ENCODE measurements at regions not wholly inside any gene's neighbourhood (a gene's known extent, or its start where the extent isn't known, plus 50 kb on each side); places are given as distances from the start of the nearest gene placed in this dataset.

DNA sequence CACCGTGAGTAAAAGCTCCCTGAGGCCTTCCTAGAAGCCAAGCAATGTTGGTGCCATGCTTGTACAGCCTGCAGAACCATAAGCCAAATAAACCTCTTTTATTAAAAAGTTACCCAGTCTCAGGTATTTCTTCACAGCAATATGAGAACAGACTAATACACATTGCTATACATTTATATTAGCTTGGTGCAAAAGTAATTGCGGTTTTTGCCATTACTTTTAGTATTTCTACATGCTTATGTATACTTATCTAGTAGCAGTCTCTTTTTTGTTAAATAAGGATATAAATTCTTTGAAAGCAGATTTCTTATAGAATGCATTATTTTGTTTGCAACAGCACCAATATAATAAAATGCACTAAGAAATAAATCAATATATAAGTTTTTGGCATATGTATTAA is 619.6 kb downstream of the FSCB start:
- no peak for TF ChIP-seq CTCF (IDR thresholded peaks at IDR 0.05)
- no peak for TF ChIP-seq POLR2A (IDR thresholded peaks at IDR 0.05)
